Mucosa of descending colon (tissue), 3 donors: ENCODE measurements at regions not wholly inside any gene's neighbourhood (a gene's known extent, or its start where the extent isn't known, plus 50 kb on each side); places are given as distances from the start of the nearest gene placed in this dataset.

Experiments
- ATAC-seq: fragments of 200-7000 bp; cut with Tn5 transposase; one replicate; pipeline ENCODE4 v1.9.1; 2020; ENCODE audit warnings: mild to moderate bottlenecking, moderate library complexity
- DNase-seq, 3 donors: peaks; one replicate each; pipeline ENCODE4 v3.0.0-alpha.2; 2020
- H3K36me3 ChIP-seq: fragments of 200-600 bp; one replicate; pipeline ENCODE4 v1.8.0; 2021; ENCODE audit warnings: low read depth, mild to moderate bottlenecking
- H3K4me1 ChIP-seq: fragments of 200-600 bp; one replicate; pipeline ENCODE4 v1.8.0; 2021; ENCODE audit warnings: low read depth, mild to moderate bottlenecking
- H3K4me3 ChIP-seq: fragments of 200-600 bp; one replicate; pipeline ENCODE4 v1.8.0; 2021; ENCODE audit warnings: mild to moderate bottlenecking
- H3K9me3 ChIP-seq: fragments of 200-600 bp; one replicate; pipeline ENCODE4 v1.8.0; 2021; ENCODE audit warnings: mild to moderate bottlenecking
- intact Hi-C, 2 donors: fragments of 100-400 bp; cut with DNase I in 1 of 2; cut with micrococcal nuclease in 1 of 2; formaldehyde crosslinking; loops; one replicate each; pipeline versions ENCODE4 v1.11.0 to v1.11.1; 2022; cut with DNase I, micrococcal nuclease
- TF ChIP-seq, protein P1 (sequence below): fragments of 200-600 bp; IDR thresholded peaks from one replicate; pipeline ENCODE4 v1.8.0; 2022; ENCODE audit warnings: antibody characterized with exemption, mild to moderate bottlenecking
- donor health status: DM: no; HTN: no; CAD: no; lungs with moderate emphysema.
- donor health status: DM: no; HTN: no; CAD: no.
- donor health status: DM: no; HTN: yes; CAD: no.

DNA sequence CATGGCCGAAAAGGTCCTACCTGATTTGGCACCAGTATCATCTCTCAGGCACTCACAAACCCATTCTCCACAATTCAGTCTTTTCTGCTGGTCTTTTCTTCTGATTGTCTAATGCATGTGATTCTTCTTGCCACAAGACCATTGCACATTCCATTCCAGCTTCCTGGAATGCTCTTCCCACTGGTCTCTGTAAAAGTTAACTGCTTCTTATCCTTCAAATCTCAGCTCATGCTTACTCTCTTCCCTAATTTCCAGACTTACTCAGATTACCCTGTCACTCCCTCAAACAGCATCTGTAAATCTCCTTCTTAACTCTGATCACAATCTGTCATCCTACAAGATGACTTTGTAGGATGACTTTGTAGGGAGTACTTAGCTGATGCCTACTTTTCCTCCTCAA, 320.2 kb downstream of the MAP2K6 start:
- Histone ChIP-seq H3K4me3 (no peak overlapping the region), H3K36me3 (no peaks in the 10 kb centered on the region), H3K9me3 (no peaks in the 10 kb centered on the region), H3K4me1 (no peaks in the 10 kb centered on the region)
- intact Hi-C loops = no loop called here
- ATAC-seq (no peak), DNase-seq (no peak)
- TF ChIP-seq, protein P1, sequence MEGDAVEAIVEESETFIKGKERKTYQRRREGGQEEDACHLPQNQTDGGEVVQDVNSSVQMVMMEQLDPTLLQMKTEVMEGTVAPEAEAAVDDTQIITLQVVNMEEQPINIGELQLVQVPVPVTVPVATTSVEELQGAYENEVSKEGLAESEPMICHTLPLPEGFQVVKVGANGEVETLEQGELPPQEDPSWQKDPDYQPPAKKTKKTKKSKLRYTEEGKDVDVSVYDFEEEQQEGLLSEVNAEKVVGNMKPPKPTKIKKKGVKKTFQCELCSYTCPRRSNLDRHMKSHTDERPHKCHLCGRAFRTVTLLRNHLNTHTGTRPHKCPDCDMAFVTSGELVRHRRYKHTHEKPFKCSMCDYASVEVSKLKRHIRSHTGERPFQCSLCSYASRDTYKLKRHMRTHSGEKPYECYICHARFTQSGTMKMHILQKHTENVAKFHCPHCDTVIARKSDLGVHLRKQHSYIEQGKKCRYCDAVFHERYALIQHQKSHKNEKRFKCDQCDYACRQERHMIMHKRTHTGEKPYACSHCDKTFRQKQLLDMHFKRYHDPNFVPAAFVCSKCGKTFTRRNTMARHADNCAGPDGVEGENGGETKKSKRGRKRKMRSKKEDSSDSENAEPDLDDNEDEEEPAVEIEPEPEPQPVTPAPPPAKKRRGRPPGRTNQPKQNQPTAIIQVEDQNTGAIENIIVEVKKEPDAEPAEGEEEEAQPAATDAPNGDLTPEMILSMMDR = no peak

DNA sequence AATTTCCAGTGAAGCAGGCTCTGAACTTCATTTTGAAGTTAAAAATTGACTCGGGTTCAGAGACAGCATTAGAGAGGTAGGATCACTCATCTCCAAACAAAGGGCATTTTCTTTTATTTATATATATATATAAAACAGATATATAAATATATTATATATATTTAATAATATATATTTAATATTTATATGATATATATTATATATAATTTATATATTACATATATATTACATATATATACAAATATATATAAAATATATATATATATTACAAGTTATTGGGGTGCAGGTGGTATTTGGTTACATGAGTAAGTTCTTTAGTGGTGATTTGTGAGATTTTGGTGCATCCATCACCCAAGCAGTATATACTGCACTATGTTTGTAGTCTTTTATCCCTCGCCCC, 320.8 kb downstream of the MAP2K6 start:
- no peaks in the 10 kb centered on the region for H3K4me1 ChIP-seq
- TF ChIP-seq, protein P1 = no peak
- ATAC-seq = no peak
- no peaks in the 10 kb centered on the region for H3K9me3 ChIP-seq
- H3K36me3 ChIP-seq = no peaks in the 10 kb centered on the region
- DNase-seq = no peak
- intact Hi-C loops = no loop called here
- no peak overlapping the region for H3K4me3 ChIP-seq

DNA sequence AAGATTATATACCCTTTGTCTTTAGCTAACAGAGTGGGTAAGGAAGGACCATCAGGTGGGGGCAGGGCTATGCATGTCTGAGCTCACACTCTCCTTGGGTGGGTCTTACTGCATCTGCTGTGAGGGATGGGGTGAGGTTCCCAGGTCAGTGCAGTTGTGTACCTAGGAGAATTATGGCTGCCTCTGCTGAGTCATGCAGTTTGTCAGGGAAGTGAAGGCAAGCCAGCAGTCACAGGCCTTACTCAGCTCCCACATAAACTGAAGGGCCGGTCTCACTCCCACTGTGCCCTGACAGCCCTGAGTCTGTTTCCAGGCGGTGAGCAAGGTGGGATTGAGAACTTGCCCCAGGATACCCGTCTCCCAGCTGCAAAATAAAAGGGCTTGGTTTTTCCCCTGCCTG, 328.6 kb downstream of the MAP2K6 start:
- ATAC-seq (no peak), DNase-seq (no peak)
- H3K9me3 ChIP-seq = no peaks in the 10 kb centered on the region
- no peak overlapping the region for H3K4me3 ChIP-seq
- TF ChIP-seq, protein P1 = no peak
- intact Hi-C loops = no loop called here
- H3K4me1 ChIP-seq = no peaks in the 10 kb centered on the region
- H3K36me3 ChIP-seq = no peaks in the 10 kb centered on the region

DNA sequence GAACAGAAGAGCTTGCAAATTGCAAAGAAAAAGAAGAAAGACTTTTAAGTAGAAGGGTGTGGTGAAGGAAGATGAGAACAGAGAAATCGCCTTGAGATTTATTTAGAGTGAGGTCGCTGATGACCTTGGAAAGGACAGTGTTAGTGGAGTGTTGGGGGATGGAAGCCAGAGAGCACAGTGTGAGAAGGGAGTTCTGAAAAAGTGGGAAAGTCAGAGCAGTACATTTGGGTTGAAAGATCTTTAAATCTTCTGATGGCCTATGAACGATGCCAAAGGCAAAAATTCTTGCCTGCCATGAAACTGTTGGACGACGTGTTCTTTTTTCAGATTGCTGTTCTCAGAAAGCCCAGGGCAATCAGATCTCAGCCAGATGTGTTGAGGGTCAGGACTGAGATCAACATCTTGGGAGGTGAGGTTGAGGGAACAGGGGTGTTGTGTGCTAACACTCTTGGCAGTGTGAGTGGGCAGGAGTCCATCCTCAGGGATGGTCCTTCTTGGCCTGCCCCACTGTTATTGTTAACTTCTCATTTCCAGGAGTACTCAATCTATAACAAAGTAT, 330.1 kb downstream of the MAP2K6 start:
- ATAC-seq (no peak), DNase-seq (no peak)
- no peaks in the 10 kb centered on the region for H3K4me1 ChIP-seq
- TF ChIP-seq, protein P1 = no peak
- H3K36me3 ChIP-seq = no peaks in the 10 kb centered on the region
- H3K4me3 ChIP-seq = no peak overlapping the region
- intact Hi-C loops = no loop called here
- no peaks in the 10 kb centered on the region for H3K9me3 ChIP-seq

DNA sequence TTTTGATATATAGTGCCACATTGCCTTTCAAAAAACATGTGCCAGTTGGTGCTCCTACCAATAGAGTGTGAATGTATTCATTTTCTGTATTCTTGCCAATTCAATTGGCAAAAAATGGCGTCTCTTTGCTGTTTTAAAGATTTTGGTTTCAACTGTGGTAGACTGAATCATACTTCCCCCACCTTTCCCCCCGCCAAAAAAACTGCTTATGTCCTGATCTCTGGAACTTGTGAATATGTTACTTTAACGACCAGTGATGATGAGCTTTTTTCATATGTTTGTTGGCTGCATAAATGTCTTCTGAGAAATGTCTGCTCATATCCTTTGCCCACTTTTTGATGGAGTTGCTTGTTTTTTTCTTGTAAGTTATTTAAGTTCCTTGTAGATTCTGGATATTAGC, 325.1 kb upstream of the KCNJ16 start:
- ATAC-seq (no peak), DNase-seq (no peak)
- TF ChIP-seq, protein P1 = no peak
- intact Hi-C loops = no loop called here
- Histone ChIP-seq H3K9me3 (no peaks in the 10 kb centered on the region), H3K36me3 (no peaks in the 10 kb centered on the region), H3K4me3 (no peak overlapping the region), H3K4me1 (no peaks in the 10 kb centered on the region)
